ENCODE measurements at regions not wholly inside any gene's neighbourhood (a gene's known extent, or its start where the extent isn't known, plus 50 kb on each side); places are given as distances from the start of the nearest gene placed in this dataset.

GRCh38 chr13:40458720-40458990 lies 207.8 kb downstream of the FOXO1 start:
- Histone ChIP-seq H3K27me3 (ENCODE audit: control insufficient read depth, insufficient read depth, low read length) (no peaks in the 10 kb centered on the region), H3K4me3 (ENCODE audit: low read depth, low read length) (no peak overlapping the region), H3K36me3 (ENCODE audit: control insufficient read depth, insufficient read depth, low read length) (no peaks in the 10 kb centered on the region)
- no peak for TF ChIP-seq CTCF (IDR thresholded peaks at IDR 0.05; ENCODE audit: insufficient read depth, low read length, severe bottlenecking)
- FAIRE-seq (no peak), DNase-seq (ENCODE audit: low read depth) (no peak)

- no peak for FAIRE-seq
- Histone ChIP-seq H3K27me3 (ENCODE audit: control insufficient read depth, insufficient read depth, low read length) (no peaks in the 10 kb centered on the region), H3K36me3 (ENCODE audit: control insufficient read depth, insufficient read depth, low read length) (no peaks in the 10 kb centered on the region), H3K4me3 (ENCODE audit: low read depth, low read length) (no peak overlapping the region)
- DNase-seq (ENCODE audit: low read depth): no peak
- no peak for TF ChIP-seq CTCF (IDR thresholded peaks at IDR 0.05; ENCODE audit: insufficient read depth, low read length, severe bottlenecking)
These were observed 206.3 kb downstream of the FOXO1 start for GRCh38 chr13:40460116-40460515.

- Histone ChIP-seq H3K27me3 (ENCODE audit: control insufficient read depth, insufficient read depth, low read length) (no peaks in the 10 kb centered on the region), H3K36me3 (ENCODE audit: control insufficient read depth, insufficient read depth, low read length) (no peaks in the 10 kb centered on the region), H3K4me3 (ENCODE audit: low read depth, low read length) (no peak overlapping the region)
- DNase-seq (ENCODE audit: low read depth): peak; percentile 33
- TF ChIP-seq CTCF (IDR thresholded peaks at IDR 0.05; ENCODE audit: insufficient read depth, low read length, severe bottlenecking): no peak
- no peak for FAIRE-seq
These were observed 202.0 kb downstream of the FOXO1 start for GRCh38 chr13:40464337-40465014.

- no peaks in the 10 kb centered on the region for H3K36me3 ChIP-seq (ENCODE audit: control insufficient read depth, insufficient read depth, low read length)
- no peak for FAIRE-seq
- no peak for TF ChIP-seq CTCF (IDR thresholded peaks at IDR 0.05; ENCODE audit: insufficient read depth, low read length, severe bottlenecking)
- H3K27me3 ChIP-seq (ENCODE audit: control insufficient read depth, insufficient read depth, low read length): no peaks in the 10 kb centered on the region
- H3K4me3 ChIP-seq (ENCODE audit: low read depth, low read length): no peak overlapping the region
- peak; percentile 61 for DNase-seq (ENCODE audit: low read depth)
These were observed 201.4 kb downstream of the FOXO1 start for GRCh38 chr13:40465015-40465390.

GRCh38 chr13:40466272-40466671 lies 200.2 kb downstream of the FOXO1 start:
- Histone ChIP-seq H3K4me3 (ENCODE audit: low read depth, low read length) (no peak overlapping the region), H3K36me3 (ENCODE audit: control insufficient read depth, insufficient read depth, low read length) (no peaks in the 10 kb centered on the region), H3K27me3 (ENCODE audit: control insufficient read depth, insufficient read depth, low read length) (no peaks in the 10 kb centered on the region)
- DNase-seq (ENCODE audit: low read depth) (no peak), FAIRE-seq (no peak)
- TF ChIP-seq CTCF (IDR thresholded peaks at IDR 0.05; ENCODE audit: insufficient read depth, low read length, severe bottlenecking): no peak

- TF ChIP-seq CTCF (IDR thresholded peaks at IDR 0.05; ENCODE audit: insufficient read depth, low read length, severe bottlenecking): no peak
- Histone ChIP-seq H3K36me3 (ENCODE audit: control insufficient read depth, insufficient read depth, low read length) (no peaks in the 10 kb centered on the region), H3K4me3 (ENCODE audit: low read depth, low read length) (no peak overlapping the region), H3K27me3 (ENCODE audit: control insufficient read depth, insufficient read depth, low read length) (no peaks in the 10 kb centered on the region)
- DNase-seq (ENCODE audit: low read depth): no peak
- no peak for FAIRE-seq
These were observed 198.1 kb downstream of the FOXO1 start for GRCh38 chr13:40468227-40468838.

Measured in bronchial epithelial cell (primary cell).